Heart right ventricle (tissue), 16 donors: ENCODE measurements at regions not wholly inside any gene's neighbourhood (a gene's known extent, or its start where the extent isn't known, plus 50 kb on each side); places are given as distances from the start of the nearest gene placed in this dataset.

Experiments
- ATAC-seq, 8 donors: fragments of 200-7000 bp; cut with Tn5 transposase; one replicate each; pipeline ENCODE4 v1.9.1; 2020; ENCODE audit warnings: mild to moderate bottlenecking in 8 of 8, moderate library complexity in 8 of 8, moderate number of reproducible peaks in 1 of 8
- DNase-seq, 2 donors: peaks; one replicate each; pipeline ENCODE4 v3.0.0-alpha.2; 2020
- H3K27ac ChIP-seq, 10 donors: fragments of 200-600 bp; sonication (generic) in 2 of 10; one replicate each; pipeline versions ENCODE4 v1.5.0 to v1.8.0; 2020 to 2022; ENCODE audit warnings: mild to moderate bottlenecking in 3 of 10
- H3K27me3 ChIP-seq, 7 donors: fragments of 200-600 bp; one replicate each; pipeline ENCODE4 v1.8.0; 2021 to 2022; ENCODE audit warnings: mild to moderate bottlenecking in 2 of 7
- H3K36me3 ChIP-seq, 9 donors: fragments of 200-600 bp; sonication (generic) in 1 of 9; one replicate each; pipeline versions ENCODE4 v1.5.0 to v1.8.0; 2020 to 2022; ENCODE audit warnings: mild to moderate bottlenecking in 2 of 9
- H3K4me1 ChIP-seq, 9 donors: fragments of 200-600 bp; sonication (generic) in 1 of 9; one replicate each; pipeline versions ENCODE4 v1.5.0 to v1.8.0; 2020 to 2022; ENCODE audit warnings: mild to moderate bottlenecking in 4 of 9
- H3K4me3 ChIP-seq, 10 donors: fragments of 200-600 bp; sonication (generic) in 2 of 10; one replicate each; pipeline versions ENCODE4 v1.5.0 to v1.8.0; 2020 to 2022; ENCODE audit warnings: mild to moderate bottlenecking in 7 of 10, moderate library complexity in 2 of 10
- H3K9me3 ChIP-seq, 11 donors: fragments of 200-600 bp in 10 of 11; sonication (generic) in 2 of 11; one replicate each; pipeline versions ENCODE4 v1.5.0 to v1.8.0; 2013 to 2022; ENCODE audit warnings: mild to moderate bottlenecking in 2 of 11, control low read depth in 1 of 11, moderate library complexity in 1 of 11
- CTCF ChIP-seq, 9 donors: fragments of 200-600 bp; sonication (generic) in 2 of 9; IDR thresholded peaks; one replicate each; pipeline versions ENCODE4 v1.5.0 to v1.8.0; 2021 to 2022; ENCODE audit warnings: antibody characterized with exemption in 9 of 9, mild to moderate bottlenecking in 5 of 9, moderate library complexity in 1 of 9
- WGBS, 2 donors: extraction: QIAGEN DNeasy Blood & Tissue Kit; methylation state at CpG; one replicate each; pipeline ENCODE4 v1.1.7; 2013; ENCODE audit warnings: inconsistent platforms in 1 of 2; 5-methylcytosine and 5-hydroxymethylcytosine counted together
- intact Hi-C, 10 donors: fragments of 100-400 bp; cut with DNase I; formaldehyde crosslinking; loops; one replicate each; pipeline versions ENCODE4 v1.11.1 to v1.14.2; 2022
- donor health status: Arrhythmogenic right ventricular cardiomyopathy.
- donor health status: ischemic (EF 13 %, LVEDD 7.1; RV severe dilation, severe dysfunction).
- donor health status: healthy with polysubstance abuse.
- donor health status: DM: no; HTN: yes; CAD: no.
- donor health status: DM: no; HTN: no; CAD: no.
- donor health status: ischemic (EF 25% LVEDD 6.9; RV normal size, moderate dysfunction).
- donor health status: ischemic (EF 25% LVEDD 5.7; RV mildly dilated, moderate dysfunction).
- donor health status: healthy.
- donor health status: DM: yes; HTN: yes; CAD: no.
- donor health status: Ischemic cardiomyopathy.
- donor health status: ischemic (EF 35%, LVEDD 5.7; RV mildly dilated, moderate dysfunction).
- donor health status: nonischemic (EF 11% LVEDD 7.7; RV severe dilation, severe dysfunction).
- donor health status: DM: yes; HTN: yes; CAD: no.
- donor health status: PGD.
- donor health status: ischemic (EF 29% LVEDD 5.4; RV normal size, mild dysfunction).
- donor health status: nonischemic (EF 23%, LVEDD 6.1; RV moderate dilation, normal function).

- DNase-seq (no peak), ATAC-seq (no peak)
- 24 to 26% methylated on average over 3 of the region's 3 CpGs for WGBS, 2 donors
- H3K36me3 ChIP-seq: no peaks in the 10 kb centered on the region
- peak; percentile 19 to 77 (median 65) for TF ChIP-seq CTCF (IDR thresholded peaks at IDR 0.05)
- no peak overlapping the region for H3K27ac ChIP-seq
- intact Hi-C loops: loop anchor here in 5 of 10 donors (10.0 kb wide), 3 partner anchors 460 to 1050 kb away; no protein-coding TSS in a partner anchor
- peaks cover 0 to 64% (median 31%) of the 10 kb centered on the region in 7 donors for H3K27me3 ChIP-seq
- peaks cover 0 to 3% (median 0%) of the 10 kb centered on the region in 11 donors for H3K9me3 ChIP-seq
- H3K4me1 ChIP-seq: no peaks in the 10 kb centered on the region
- H3K4me3 ChIP-seq: no peak overlapping the region
These were observed 119.7 kb downstream of the ZNF326 start for GRCh38 chr1:90114521-90115141.

DNA sequence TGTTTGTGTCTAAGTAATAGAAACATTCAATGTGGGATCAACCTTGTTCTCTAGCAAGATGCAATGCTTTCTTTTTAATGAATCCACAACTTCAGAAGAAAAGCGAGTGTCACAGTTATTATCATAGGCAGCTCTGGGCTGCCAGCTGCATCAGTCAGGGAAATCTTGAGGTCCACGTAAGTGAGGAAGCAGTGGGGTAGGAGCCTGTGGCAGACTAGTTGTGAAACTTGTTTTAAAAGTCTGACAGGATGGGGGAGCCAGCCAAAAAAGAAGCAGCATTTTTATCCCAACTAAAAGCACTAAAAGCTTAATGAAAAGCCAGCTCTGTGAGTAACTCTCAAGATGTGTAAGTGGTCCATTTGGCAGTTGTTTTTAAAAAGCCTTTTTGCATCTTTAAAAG, 113.1 kb downstream of the ZNF326 start:
- Histone ChIP-seq H3K4me3 (no peak overlapping the region), H3K9me3 (no peaks in the 10 kb centered on the region), H3K36me3 (no peaks in the 10 kb centered on the region), H3K27me3 (peaks cover 0 to 83% (median 35%) of the 10 kb centered on the region in 7 donors), H3K27ac (no peak overlapping the region), H3K4me1 (no peaks in the 10 kb centered on the region)
- ATAC-seq (no peak), DNase-seq (no peak)
- WGBS, 2 donors: 58 to 59% methylated on average over 2 of the region's 2 CpGs
- intact Hi-C loops: no loop called here
- TF ChIP-seq CTCF (IDR thresholded peaks at IDR 0.05): no peak

DNA sequence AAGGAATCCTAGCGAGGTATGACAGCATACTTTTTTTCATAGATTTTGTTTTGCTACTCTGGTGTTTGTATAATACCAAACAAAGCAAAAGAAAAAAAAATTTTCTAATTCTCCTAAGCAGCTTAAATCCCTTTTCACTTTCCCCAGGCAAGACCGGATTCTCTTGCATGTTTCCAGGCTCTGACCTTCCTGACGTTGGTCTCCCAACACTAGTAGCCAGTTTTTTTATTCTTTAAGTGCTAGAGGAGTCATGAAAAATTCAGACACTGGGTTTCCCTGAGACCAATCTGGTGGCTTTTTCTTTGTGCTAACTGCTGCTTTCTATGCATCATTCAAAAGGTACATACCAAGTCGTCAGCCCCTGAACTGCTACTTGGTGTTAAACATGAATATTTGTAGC, 111.4 kb downstream of the ZNF326 start:
- no peak for TF ChIP-seq CTCF (IDR thresholded peaks at IDR 0.05)

DNA sequence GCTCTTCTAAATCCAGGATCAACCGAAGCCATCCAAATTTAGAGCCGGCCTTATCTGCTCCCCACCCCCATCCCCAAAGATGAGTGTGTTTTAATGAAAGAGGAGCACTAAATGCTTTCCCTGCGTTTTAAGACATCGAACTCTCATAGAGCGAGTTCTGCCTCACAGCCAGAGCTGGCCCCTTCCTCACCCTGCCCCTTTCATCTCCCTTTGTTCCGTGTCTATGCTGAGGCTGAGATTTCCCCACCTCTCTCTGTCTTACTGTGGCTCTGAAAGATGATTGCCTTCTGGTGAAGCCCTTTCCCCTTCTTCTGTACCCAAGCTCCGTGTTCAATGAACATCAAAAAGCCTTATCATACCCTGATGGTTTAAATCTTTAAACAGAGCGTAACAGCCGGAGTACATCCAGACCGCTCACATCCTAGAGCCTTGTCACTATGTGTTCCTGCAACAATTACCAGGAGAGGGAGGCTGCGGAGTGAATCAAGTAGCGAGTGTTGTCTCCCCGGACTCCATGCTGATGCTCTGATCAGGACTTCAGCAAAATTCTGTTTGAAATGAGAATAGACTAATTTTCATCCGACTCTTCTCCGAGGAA, 110.1 kb downstream of the ZNF326 start:
- WGBS, 2 donors: 57 to 61% methylated on average over 15 of the region's 15 CpGs
- Histone ChIP-seq H3K9me3 (no peaks in the 10 kb centered on the region), H3K27ac (no peak overlapping the region), H3K36me3 (no peaks in the 10 kb centered on the region), H3K27me3 (peaks cover 0 to 53% (median 19%) of the 10 kb centered on the region in 7 donors), H3K4me1 (no peaks in the 10 kb centered on the region), H3K4me3 (no peak overlapping the region)
- no peak for TF ChIP-seq CTCF (IDR thresholded peaks at IDR 0.05)
- intact Hi-C loops: no loop called here
- DNase-seq: no peak
- no peak for ATAC-seq

More for the DNA sequence above, 111.4 kb downstream of the ZNF326 start:
- Histone ChIP-seq H3K27me3 (peaks cover 0 to 66% (median 32%) of the 10 kb centered on the region in 7 donors), H3K9me3 (no peaks in the 10 kb centered on the region), H3K36me3 (no peaks in the 10 kb centered on the region), H3K4me1 (no peaks in the 10 kb centered on the region), H3K4me3 (no peak overlapping the region), H3K27ac (no peak overlapping the region)
- intact Hi-C loops: no loop called here
- WGBS, 2 donors: 74 to 83% methylated on average over 4 of the region's 4 CpGs
- ATAC-seq: no peak
- DNase-seq: no peak
